Lower leg skin (tissue), 4 donors: ENCODE measurements at regions not wholly inside any gene's neighbourhood (a gene's known extent, or its start where the extent isn't known, plus 50 kb on each side); places are given as distances from the start of the nearest gene placed in this dataset.

Source experiments
- DNase-seq, 2 donors: peaks; one replicate each; pipeline ENCODE4 v3.0.0-alpha.2; 2019; ENCODE audit warnings: low spot score in 2 of 2
- H3K4me3 ChIP-seq: fragments of 200-600 bp; sonication (generic); 2 replicates; pipeline ENCODE4 v1.5.1; 2017; ENCODE audit warnings: mild to moderate bottlenecking, low read depth; ENCODE audit not compliant: poor library complexity, severe bottlenecking
- CTCF ChIP-seq, 3 donors: fragments of 450-650 bp; IDR thresholded peaks; one replicate each; pipeline ENCODE4 v1.5.1; 2016; ENCODE audit warnings: antibody characterized with exemption in 3 of 3, mild to moderate bottlenecking in 3 of 3, moderate library complexity in 2 of 3
- POLR2A ChIP-seq, 2 donors: fragments of 450-650 bp; IDR thresholded peaks; one replicate each; pipeline ENCODE4 v1.6.1; 2016 to 2017; ENCODE audit warnings: antibody characterized with exemption in 2 of 2, mild to moderate bottlenecking in 1 of 2, moderate library complexity in 1 of 2
- WGBS, 2 donors: methylation state at CpG; one replicate each; pipeline ENCODE4 v1.1.5; 2018; 5-methylcytosine and 5-hydroxymethylcytosine counted together
- intact Hi-C: fragments of 100-400 bp; cut with DNase I; formaldehyde crosslinking; loops from one replicate; pipeline ENCODE4 v1.15.0; 2023; ENCODE audit warnings: low total_unique reads

- no peak overlapping the region for H3K4me3 ChIP-seq
- intact Hi-C loops = no loop called here
- TF ChIP-seq CTCF (IDR thresholded peaks at IDR 0.05) (no peak), POLR2A (IDR thresholded peaks at IDR 0.05) (no peak)
- DNase-seq = no peak
- WGBS, 2 donors = 60 to 62% methylated on average over 5 of the region's 5 CpGs
Observed at GRCh38 chr2:106025796-106026195, 168.3 kb downstream of the UXS1 start.

- no peak overlapping the region for H3K4me3 ChIP-seq
- no peak for DNase-seq
- no peak for TF ChIP-seq POLR2A (IDR thresholded peaks at IDR 0.05)
- TF ChIP-seq CTCF (IDR thresholded peaks at IDR 0.05) = no peak
- intact Hi-C loops = no loop called here
- WGBS, 2 donors = 69 to 88% methylated on average over 3 of the region's 3 CpGs
Observed at GRCh38 chr2:106021662-106022028, 172.5 kb downstream of the UXS1 start.

GRCh38 chr2:106020821-106021661 is 173.1 kb downstream of the UXS1 start:
- TF ChIP-seq CTCF (IDR thresholded peaks at IDR 0.05) (no peak), POLR2A (IDR thresholded peaks at IDR 0.05) (no peak)
- WGBS, 2 donors = 40 to 57% methylated on average over 12 of the region's 12 CpGs
- no peak for DNase-seq
- no peak overlapping the region for H3K4me3 ChIP-seq
- intact Hi-C loops = no loop called here

GRCh38 chr2:106020032-106020431 is 174.1 kb downstream of the UXS1 start:
- no peak overlapping the region for H3K4me3 ChIP-seq
- no peak for TF ChIP-seq POLR2A (IDR thresholded peaks at IDR 0.05)
- TF ChIP-seq CTCF (IDR thresholded peaks at IDR 0.05) = no peak
- WGBS, 2 donors = 43 to 45% methylated on average over 4 of the region's 4 CpGs
- intact Hi-C loops = no loop called here
- DNase-seq = no peak

- no peak overlapping the region for H3K4me3 ChIP-seq
- 56 to 67% methylated on average over 5 of the region's 5 CpGs for whole genome bisulfite sequencing, 2 donors
- intact Hi-C loops = no loop called here
- TF ChIP-seq CTCF (IDR thresholded peaks at IDR 0.05) (no peak), POLR2A (IDR thresholded peaks at IDR 0.05) (no peak)
- no peak for DNase-seq
Observed at GRCh38 chr2:106018141-106018540, 176.0 kb downstream of the UXS1 start.
